Astrocyte (in vitro differentiated cells and primary cell): ENCODE measurements at regions not wholly inside any gene's neighbourhood (a gene's known extent, or its start where the extent isn't known, plus 50 kb on each side); places are given as distances from the start of the nearest gene placed in this dataset.

Experiments
- EZH2 ChIP-seq: IDR thresholded peaks from 2 replicates; pipeline ENCODE4 v1.6.1; 2012; ENCODE audit warnings: mild to moderate bottlenecking, low read length, inconsistent platforms; ENCODE audit not compliant: insufficient read depth
- TF ChIP-seq, protein P1 (sequence below): IDR thresholded peaks from 2 replicates; pipeline ENCODE4 v1.5.1; 2011; ENCODE audit warnings: low read depth, mild to moderate bottlenecking, inconsistent platforms, low read length, moderate library complexity; ENCODE audit not compliant: insufficient read depth

DNA sequence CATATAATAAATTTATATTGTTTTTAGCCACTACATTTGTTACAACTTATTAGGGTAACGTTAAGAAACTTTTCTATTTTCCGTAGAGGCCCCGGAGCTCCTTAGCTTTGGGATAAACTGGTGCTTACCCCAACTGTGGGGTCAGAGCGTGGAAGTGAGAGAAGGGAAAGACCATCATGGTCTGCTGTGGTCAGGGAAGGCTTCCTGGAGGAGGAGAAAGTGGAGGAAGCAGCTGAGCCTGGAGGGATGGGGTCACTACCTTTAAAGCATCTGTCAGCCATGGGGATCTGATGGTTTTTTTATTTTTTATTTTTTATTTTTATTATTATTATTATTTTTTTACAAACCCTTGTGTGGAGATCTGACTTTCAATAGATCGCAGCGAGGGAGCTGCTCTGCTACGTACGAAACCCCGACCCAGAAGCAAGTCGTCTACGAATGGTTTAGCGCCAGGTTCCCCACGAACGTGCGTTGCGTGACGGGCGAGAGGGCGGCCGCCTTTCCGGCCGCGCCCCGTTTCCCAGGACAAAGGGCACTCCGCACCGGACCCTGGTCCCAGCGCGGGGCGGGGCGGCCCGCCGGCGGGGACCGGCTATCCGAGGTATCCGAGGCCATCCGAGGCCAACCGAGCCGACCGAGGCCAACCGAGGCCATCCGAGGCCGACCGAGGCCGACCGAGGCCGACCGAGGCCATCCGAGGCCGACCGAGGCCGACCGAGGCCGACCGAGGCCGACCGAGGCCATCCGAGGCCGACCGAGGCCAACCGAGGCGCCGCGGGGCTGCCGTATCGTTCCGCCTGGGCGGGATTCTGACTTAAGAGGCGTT lies 1101.2 kb upstream of the TMEM132C start:
- TF ChIP-seq, protein P1, sequence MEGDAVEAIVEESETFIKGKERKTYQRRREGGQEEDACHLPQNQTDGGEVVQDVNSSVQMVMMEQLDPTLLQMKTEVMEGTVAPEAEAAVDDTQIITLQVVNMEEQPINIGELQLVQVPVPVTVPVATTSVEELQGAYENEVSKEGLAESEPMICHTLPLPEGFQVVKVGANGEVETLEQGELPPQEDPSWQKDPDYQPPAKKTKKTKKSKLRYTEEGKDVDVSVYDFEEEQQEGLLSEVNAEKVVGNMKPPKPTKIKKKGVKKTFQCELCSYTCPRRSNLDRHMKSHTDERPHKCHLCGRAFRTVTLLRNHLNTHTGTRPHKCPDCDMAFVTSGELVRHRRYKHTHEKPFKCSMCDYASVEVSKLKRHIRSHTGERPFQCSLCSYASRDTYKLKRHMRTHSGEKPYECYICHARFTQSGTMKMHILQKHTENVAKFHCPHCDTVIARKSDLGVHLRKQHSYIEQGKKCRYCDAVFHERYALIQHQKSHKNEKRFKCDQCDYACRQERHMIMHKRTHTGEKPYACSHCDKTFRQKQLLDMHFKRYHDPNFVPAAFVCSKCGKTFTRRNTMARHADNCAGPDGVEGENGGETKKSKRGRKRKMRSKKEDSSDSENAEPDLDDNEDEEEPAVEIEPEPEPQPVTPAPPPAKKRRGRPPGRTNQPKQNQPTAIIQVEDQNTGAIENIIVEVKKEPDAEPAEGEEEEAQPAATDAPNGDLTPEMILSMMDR = no peak
- TF ChIP-seq EZH2 = no peak
